GM19043 (cell line): ENCODE measurements at regions not wholly inside any gene's neighbourhood (a gene's known extent, or its start where the extent isn't known, plus 50 kb on each side); places are given as distances from the start of the nearest gene placed in this dataset.

Experiments
- ATAC-seq: cut with Tn5 transposase; IDR thresholded peaks from one replicate; pipeline ENCODE4 v1.9.1; 2021; ENCODE audit warnings: low read depth; ENCODE audit not compliant: unreplicated experiment

GRCh38 chr3:16101295-16102186, 72.9 kb upstream of the GALNT15 start:
- ATAC-seq: no peak

GRCh38 chr3:16102187-16102561, 72.3 kb upstream of the GALNT15 start:
- ATAC-seq: no peak

GRCh38 chr3:16102905-16103364, 71.5 kb upstream of the GALNT15 start:
- ATAC-seq: no peak

- no peak for ATAC-seq
These were observed 71.0 kb upstream of the GALNT15 start for GRCh38 chr3:16103472-16103871.

- ATAC-seq: no peak
These were observed 70.3 kb upstream of the GALNT15 start for GRCh38 chr3:16104156-16104555.

GRCh38 chr3:16106050-16106449, 68.4 kb upstream of the GALNT15 start:
- no peak for ATAC-seq

- ATAC-seq: no peak
These were observed 66.1 kb upstream of the GALNT15 start for GRCh38 chr3:16108424-16108823.

GRCh38 chr3:16109929-16110328, 64.6 kb upstream of the GALNT15 start:
- ATAC-seq: no peak

GRCh38 chr3:16112910-16113504, 61.5 kb upstream of the GALNT15 start:
- ATAC-seq: no peak

- ATAC-seq: no peak
These were observed 60.8 kb upstream of the GALNT15 start for GRCh38 chr3:16113704-16114103.

- ATAC-seq: no peak
These were observed 60.1 kb upstream of the GALNT15 start for GRCh38 chr3:16114429-16114828.

GRCh38 chr3:16114930-16115329, 59.5 kb upstream of the GALNT15 start:
- ATAC-seq: no peak

- ATAC-seq: no peak
These were observed 56.1 kb upstream of the GALNT15 start for GRCh38 chr3:16118396-16118795.

GRCh38 chr3:16119887-16120286, 54.6 kb upstream of the GALNT15 start:
- ATAC-seq: no peak

GRCh38 chr3:16121391-16121790, 53.1 kb upstream of the GALNT15 start:
- ATAC-seq: no peak

- ATAC-seq: no peak
These were observed 52.3 kb upstream of the GALNT15 start for GRCh38 chr3:16122155-16122554.

GRCh38 chr3:16122661-16123060, 51.8 kb upstream of the GALNT15 start:
- ATAC-seq: no peak

- ATAC-seq: no peak
These were observed 49.8 kb upstream of the GALNT15 start for GRCh38 chr3:16124636-16125035.
